ENCODE measurements at regions not wholly inside any gene's neighbourhood (a gene's known extent, or its start where the extent isn't known, plus 50 kb on each side); places are given as distances from the start of the nearest gene placed in this dataset.

DNA sequence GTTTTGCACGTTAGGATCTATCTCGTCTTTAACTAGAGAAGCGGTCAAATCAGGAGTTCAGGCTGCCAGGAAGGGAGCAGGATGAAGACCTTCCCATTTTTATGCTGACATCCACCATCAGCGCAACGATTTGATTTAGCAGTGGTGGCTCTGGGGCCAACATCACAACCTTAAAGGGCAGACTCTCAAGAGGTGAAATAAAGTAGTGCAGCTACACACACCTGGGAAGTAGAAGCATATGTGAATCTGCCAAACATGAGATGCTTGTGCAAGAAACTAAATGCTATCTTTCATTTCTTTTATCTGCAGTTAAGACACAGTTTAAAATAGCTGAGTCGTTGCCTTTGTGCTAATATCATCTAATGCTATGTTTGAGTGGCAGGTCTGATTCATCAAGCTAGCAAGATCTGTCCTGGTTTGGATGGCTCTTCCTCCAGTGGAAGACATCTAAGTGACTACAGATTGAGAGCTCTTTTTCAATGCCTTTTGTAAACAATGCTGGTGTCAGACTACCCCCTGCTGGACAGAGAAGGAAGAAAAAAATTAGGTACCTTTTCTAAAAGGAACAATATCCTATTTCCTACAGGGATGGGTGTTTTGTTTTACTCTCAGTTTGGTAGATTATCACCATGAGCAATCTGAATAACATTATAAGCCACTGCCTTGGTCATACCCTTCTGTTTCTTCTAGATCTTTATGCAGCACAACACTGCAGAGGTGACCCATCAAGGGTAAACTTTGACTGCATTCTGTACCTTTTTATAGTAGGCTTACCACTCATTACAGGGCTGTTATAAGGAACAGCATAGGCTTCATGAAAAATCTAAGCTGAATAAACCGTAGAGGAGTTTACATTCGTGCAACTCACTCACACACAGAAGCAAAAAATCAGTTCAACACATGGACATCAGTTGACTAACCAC is 171.6 kb upstream of the FBXL4 start:
- no peak overlapping the region for H3K27ac ChIP-seq
- intact Hi-C loops (cut with DNase I; ENCODE audit: low total_unique reads): no loop called here
- H3K36me3 ChIP-seq: no peaks in the 10 kb centered on the region
- H3K9me3 ChIP-seq: no peaks in the 10 kb centered on the region
- no peak for TF ChIP-seq POLR2A (IDR thresholded peaks at IDR 0.05)
- TF ChIP-seq CTCF (IDR thresholded peaks at IDR 0.05): peak; percentile 33 to 63 (median 44)
- H3K27me3 ChIP-seq: no peaks in the 10 kb centered on the region
- no peak overlapping the region for H3K4me3 ChIP-seq
- H3K4me1 ChIP-seq: no peaks in the 10 kb centered on the region
- DNase-seq: no peak

GRCh38 chr6:99114769-99115406 is 167.1 kb upstream of the FBXL4 start:
- H3K27me3 ChIP-seq: no peaks in the 10 kb centered on the region

GRCh38 chr6:99111590-99111989 is 163.8 kb upstream of the FBXL4 start:
- no peak overlapping the region for H3K27ac ChIP-seq
- TF ChIP-seq CTCF (IDR thresholded peaks at IDR 0.05) (no peak), POLR2A (IDR thresholded peaks at IDR 0.05) (no peak)
- intact Hi-C loops (cut with DNase I; ENCODE audit: low total_unique reads): no loop called here
- no peaks in the 10 kb centered on the region for H3K9me3 ChIP-seq
- no peaks in the 10 kb centered on the region for H3K36me3 ChIP-seq
- no peaks in the 10 kb centered on the region for H3K27me3 ChIP-seq
- DNase-seq: no peak
- H3K4me1 ChIP-seq: no peaks in the 10 kb centered on the region
- no peak overlapping the region for H3K4me3 ChIP-seq

More at GRCh38 chr6:99114769-99115406, 167.1 kb upstream of the FBXL4 start:
- intact Hi-C loops (cut with DNase I; ENCODE audit: low total_unique reads): no loop called here
- no peak overlapping the region for H3K4me3 ChIP-seq
- no peaks in the 10 kb centered on the region for H3K4me1 ChIP-seq
- no peak overlapping the region for H3K27ac ChIP-seq
- no peak for TF ChIP-seq CTCF (IDR thresholded peaks at IDR 0.05)
- no peak for TF ChIP-seq POLR2A (IDR thresholded peaks at IDR 0.05)
- H3K9me3 ChIP-seq: no peaks in the 10 kb centered on the region
- no peak for DNase-seq
- no peaks in the 10 kb centered on the region for H3K36me3 ChIP-seq

DNA sequence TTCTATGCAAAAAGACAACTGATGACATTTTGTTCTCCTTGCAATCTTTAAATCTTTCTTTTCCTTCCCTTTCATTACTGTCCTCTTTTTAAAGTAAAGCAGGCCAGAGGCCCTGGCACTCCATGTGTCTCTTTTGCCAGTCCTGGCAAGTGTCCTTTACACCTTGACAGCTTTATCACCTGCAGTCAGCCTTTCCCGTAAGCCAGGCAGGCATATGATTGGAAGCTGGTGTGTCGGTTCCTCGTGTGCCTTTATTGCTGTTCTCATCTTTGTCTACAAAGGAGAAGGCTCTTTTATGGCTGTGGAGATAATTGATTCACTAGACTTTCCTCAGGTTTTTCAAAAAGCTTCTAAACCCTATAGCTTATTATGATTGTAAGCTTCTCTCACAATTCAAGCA is 162.3 kb upstream of the FBXL4 start:
- H3K9me3 ChIP-seq: no peaks in the 10 kb centered on the region
- DNase-seq: no peak
- no peaks in the 10 kb centered on the region for H3K36me3 ChIP-seq
- H3K27me3 ChIP-seq: no peaks in the 10 kb centered on the region
- no peak overlapping the region for H3K27ac ChIP-seq
- TF ChIP-seq CTCF (IDR thresholded peaks at IDR 0.05) (no peak), POLR2A (IDR thresholded peaks at IDR 0.05) (no peak)
- H3K4me3 ChIP-seq: no peak overlapping the region
- H3K4me1 ChIP-seq: no peaks in the 10 kb centered on the region
- intact Hi-C loops (cut with DNase I; ENCODE audit: low total_unique reads): no loop called here

DNA sequence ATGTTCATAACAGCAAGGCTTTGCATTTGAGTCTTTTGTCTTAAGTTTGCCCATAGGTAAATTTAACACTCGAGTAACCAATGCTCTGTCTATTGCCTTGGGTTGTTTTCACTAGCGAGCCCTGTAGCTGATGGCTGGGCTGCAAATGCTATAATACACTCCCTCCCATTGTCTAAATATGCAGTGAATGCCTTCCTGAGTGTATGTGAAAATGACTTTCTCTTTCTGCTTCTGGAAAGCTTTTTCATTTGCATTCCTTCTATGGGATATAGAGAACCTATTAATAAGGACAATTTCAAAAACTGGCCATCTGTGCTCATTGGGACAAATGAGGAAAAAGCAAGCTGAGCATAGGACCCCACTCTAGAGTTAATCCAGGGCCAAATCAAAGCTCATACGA is 156.5 kb upstream of the FBXL4 start:
- no peaks in the 10 kb centered on the region for H3K9me3 ChIP-seq
- no peak for DNase-seq
- no peaks in the 10 kb centered on the region for H3K36me3 ChIP-seq
- TF ChIP-seq POLR2A (IDR thresholded peaks at IDR 0.05) (no peak), CTCF (IDR thresholded peaks at IDR 0.05) (no peak)
- intact Hi-C loops (cut with DNase I; ENCODE audit: low total_unique reads): no loop called here
- no peak overlapping the region for H3K27ac ChIP-seq
- H3K4me1 ChIP-seq: no peaks in the 10 kb centered on the region
- no peak overlapping the region for H3K4me3 ChIP-seq
- H3K27me3 ChIP-seq: no peaks in the 10 kb centered on the region

All from uterus (tissue), 3 donors.